HCT116 (cell line): ENCODE measurements at regions not wholly inside any gene's neighbourhood (a gene's known extent, or its start where the extent isn't known, plus 50 kb on each side); places are given as distances from the start of the nearest gene placed in this dataset.

ENCODE experiments used
- ATAC-seq: fragments of 200-7000 bp; cut with Tn5 transposase; 2 replicates; pipeline ENCODE4 v1.9.1; 2020; ENCODE audit warnings: mild to moderate bottlenecking, moderate library complexity
- BruUV-seq: library from RNA; stranded (reverse); fragments of 400-500 nt; replicated peaks from 2 replicates; lab custom pipeline; 2021; lab: Mats Ljungman, UMichigan
- CTCF ChIA-PET: fragments of 300-600 bp; sonication (Branson Sonifier 250); formaldehyde crosslinking; loops from one replicate; lab custom pipeline; 2021; ENCODE audit warnings: antibody characterized with exemption; lab: Charles Lee
- POLR2A ChIA-PET: fragments of 300-600, 350-600 bp; sonication (Branson Sonifier 250); formaldehyde crosslinking; loops from one replicate; lab custom pipeline; 2021; ENCODE audit warnings: antibody characterized with exemption; lab: Charles Lee
- RAD21 ChIA-PET, 2 experiments: fragments of 300-600 bp; sonication (Branson Sonifier 250); formaldehyde crosslinking; loops; one replicate each; lab custom pipeline; 2023; ENCODE audit warnings: low total read pairs in 2 of 2; ENCODE audit not compliant: uncharacterized antibody in 2 of 2, unreplicated experiment in 2 of 2, low non-redundant PET in 1 of 2; lab: Charles Lee
- DNase-seq: peaks from one replicate; pipeline ENCODE4 v3.0.0-alpha.2; 2010; ENCODE audit warnings: low read depth, low spot score
- H2AFZ ChIP-seq: fragments of 200-600 bp; shearing (Covaris generic), sonication (generic); 2 replicates; pipeline ENCODE4 v1.6.1; 2017; ENCODE audit warnings: low read depth, mixed run types, mixed read lengths, antibody characterized with exemption, low read length; ENCODE audit not compliant: poor library complexity, severe bottlenecking
- H3K27ac ChIP-seq: 2 replicates; pipeline ENCODE4 v1.5.1; 2012; ENCODE audit warnings: low read depth, low read length
- H3K27me3 ChIP-seq: fragments of 200-600 bp; sonication (generic); 2 replicates; pipeline ENCODE4 v1.6.1; 2016; ENCODE audit warnings: mixed run types, low read length, mixed read lengths; ENCODE audit not compliant: insufficient read depth
- H3K36me3 ChIP-seq, 2 experiments: fragments of 200-500 bp in 1 of 2; fragments of 200-600 bp in 1 of 2; sonication (Bioruptor generic) in 1 of 2; sonication (generic) in 1 of 2; 2 replicates each; pipeline versions ENCODE4 v1.5.1 to v1.6.1; 2014 to 2016; ENCODE audit warnings: low read length in 2 of 2, inconsistent platforms in 1 of 2, mixed read lengths in 1 of 2, mixed run types in 1 of 2; ENCODE audit not compliant: insufficient read depth in 2 of 2, control insufficient read depth in 1 of 2
- H3K4me1 ChIP-seq, 2 experiments: fragments of 200-600 bp in 1 of 2; sonication (generic) in 1 of 2; 2 replicates each; pipeline versions ENCODE4 v1.5.1 to v1.6.1; 2012 to 2017; ENCODE audit warnings: low read length in 2 of 2, inconsistent platforms in 1 of 2, mild to moderate bottlenecking in 1 of 2, mixed read lengths in 1 of 2, mixed run types in 1 of 2, moderate library complexity in 1 of 2; ENCODE audit not compliant: insufficient read depth in 2 of 2, control insufficient read depth in 1 of 2
- H3K4me2 ChIP-seq: fragments of 200-600 bp; sonication (generic); 2 replicates; pipeline ENCODE4 v1.6.1; 2017; ENCODE audit warnings: mixed run types, low read length, mixed read lengths
- H3K4me3 ChIP-seq, 2 experiments: fragments of 200-600 bp in 1 of 2; sonication (generic) in 1 of 2; replicated peaks in 1 of 2; 2 replicates each; pipeline ENCODE4 v1.5.1; 2011 to 2016; ENCODE audit warnings: low read length in 2 of 2, control low read depth in 1 of 2, low read depth in 1 of 2, mild to moderate bottlenecking in 1 of 2, mixed read lengths in 1 of 2, mixed run types in 1 of 2
- H3K79me2 ChIP-seq: fragments of 200-600 bp; sonication (generic); 2 replicates; pipeline ENCODE4 v1.6.1; 2017; ENCODE audit warnings: mild to moderate bottlenecking, mixed run types, low read length, moderate library complexity, mixed read lengths; ENCODE audit not compliant: insufficient read depth
- H3K9ac ChIP-seq: fragments of 200-600 bp; sonication (generic); 2 replicates; pipeline ENCODE4 v1.6.1; 2016; ENCODE audit warnings: low read length, mixed read lengths
- H3K9me2 ChIP-seq: fragments of 200-600 bp; sonication (generic), shearing (Covaris generic); 2 replicates; pipeline ENCODE4 v1.6.1; 2017; ENCODE audit warnings: mixed run types, mild to moderate bottlenecking, moderate library complexity; ENCODE audit not compliant: insufficient read depth
- H3K9me3 ChIP-seq, 2 experiments: fragments of 200-500 bp in 1 of 2; fragments of 200-600 bp in 1 of 2; sonication (Bioruptor generic) in 1 of 2; sonication (generic) in 1 of 2; 2 replicates each; pipeline ENCODE4 v1.6.1; 2014 to 2017; ENCODE audit warnings: low read length in 2 of 2, mixed read lengths in 2 of 2, inconsistent platforms in 1 of 2, low read depth in 1 of 2, mild to moderate bottlenecking in 1 of 2, mixed run types in 1 of 2, moderate library complexity in 1 of 2; ENCODE audit not compliant: control insufficient read depth in 1 of 2, insufficient read depth in 1 of 2
- H4K20me1 ChIP-seq: fragments of 200-600 bp; sonication (generic), shearing (Covaris generic); 2 replicates; pipeline ENCODE4 v1.6.1; 2017; ENCODE audit warnings: mixed run types, mild to moderate bottlenecking, moderate library complexity; ENCODE audit not compliant: insufficient read depth
- CTCF ChIP-seq, 3 experiments: fragments of 200-600 bp in 1 of 3; sonication (generic) in 1 of 3; IDR thresholded peaks in 2 of 3; conservative IDR thresholded peaks in 1 of 3; 2 replicates each; pipeline ENCODE4 v1.5.1; 2012 to 2017; ENCODE audit warnings: low read depth in 2 of 3, low read length in 2 of 3, antibody characterized with exemption in 1 of 3, borderline replicate concordance in 1 of 3, control low read depth in 1 of 3, mild to moderate bottlenecking in 1 of 3, mixed read lengths in 1 of 3, mixed run types in 1 of 3, moderate library complexity in 1 of 3; ENCODE audit not compliant: insufficient read depth in 1 of 3
- REST ChIP-seq: IDR thresholded peaks from 2 replicates; pipeline ENCODE4 v1.6.1; 2012; ENCODE audit warnings: low read depth
- SIN3A ChIP-seq: IDR thresholded peaks from 2 replicates; pipeline ENCODE4 v1.6.1; 2012; ENCODE audit warnings: low read depth
- intact Hi-C: fragments of 100-400 bp; cut with micrococcal nuclease; formaldehyde crosslinking; loops from 2 replicates; pipeline ENCODE4 v1.10.0; 2022

- ChIA-PET POLR2A (no interaction called here), CTCF (no interaction called here), RAD21 (no interaction called here)
- no peaks in the 10 kb centered on the region for H4K20me1 ChIP-seq
- H3K9ac ChIP-seq, result no peak overlapping the region
- BruUV-seq, result no TSS peak
- H3K9me2 ChIP-seq, result no peaks in the 10 kb centered on the region
- no peak overlapping the region for H3K27ac ChIP-seq
- H3K36me3 ChIP-seq, result no peaks in the 10 kb centered on the region
- intact Hi-C loops, result no loop called here
- no peaks in the 10 kb centered on the region for H3K79me2 ChIP-seq
- no peak overlapping the region for H3K4me3 ChIP-seq
- no peak for TF ChIP-seq SIN3A
- no peak for TF ChIP-seq REST
- TF ChIP-seq CTCF (IDR thresholded peaks at IDR 0.05 in 2 of 3, conservative IDR thresholded peaks at IDR 0.05 in 1 of 3; ENCODE audit: borderline replicate concordance in 1 of 3, insufficient read depth in 1 of 3, low read depth in 2 of 3, low read length in 2 of 3), result no peak
- TF ChIP-seq, all 23 proteins: peak for 0
- no peaks in the 10 kb centered on the region for H3K4me1 ChIP-seq
- no peak overlapping the region for H2AFZ ChIP-seq
- no peak for DNase-seq
- H3K27me3 ChIP-seq, result no peaks in the 10 kb centered on the region
- ATAC-seq, result no peak
- peaks cover 8 to 42% of the 10 kb centered on the region in 2 experiments; a peak in 2 of 4 replicates for H3K9me3 ChIP-seq
- H3K4me2 ChIP-seq, result no peak overlapping the region
Observed at GRCh38 chr3:89762405-89762804, 655.0 kb downstream of the EPHA3 start.
